NCI-H146 treated with DMSO at 0.1 percent for 48 hours (cell line): ENCODE measurements at regions not wholly inside any gene's neighbourhood (a gene's known extent, or its start where the extent isn't known, plus 50 kb on each side); places are given as distances from the start of the nearest gene placed in this dataset.
A peak's percentile ranks its signal among the peaks of the same experiment; 100 is the strongest.
"Not testable (repeated sequence)": the region's sequence is repeated elsewhere in the genome, so short reads cannot be mapped to it uniquely, and the experiment has no call there.

Experiments used
- DNase-seq: peaks from one replicate; lab custom pipeline; 2025; ENCODE audit not compliant: unreplicated experiment; lab: John Stamatoyannopoulos, UW

- DNase-seq: peak; percentile 0
These were observed 86.8 kb downstream of the FAM72B start for GRCh38 chr1:121097127-121097866.

- DNase-seq: not testable (repeated sequence)
These were observed 86.3 kb downstream of the FAM72B start for GRCh38 chr1:121097867-121098215.

- DNase-seq: not testable (repeated sequence)
These were observed 75.1 kb downstream of the FAM72B start for GRCh38 chr1:121109025-121109424.

GRCh38 chr1:121116522-121117297 lies 67.4 kb downstream of the FAM72B start:
- DNase-seq: not testable (repeated sequence)

- DNase-seq: not testable (repeated sequence)
These were observed 66.9 kb downstream of the FAM72B start for GRCh38 chr1:121117298-121117611.

- DNase-seq: not testable (repeated sequence)
These were observed 66.3 kb downstream of the FAM72B start for GRCh38 chr1:121117622-121118479.
